Bone marrow (tissue), 2 donors: ENCODE measurements at regions not wholly inside any gene's neighbourhood (a gene's known extent, or its start where the extent isn't known, plus 50 kb on each side); places are given as distances from the start of the nearest gene placed in this dataset.
"Not testable (repeated sequence)": the region's sequence is repeated elsewhere in the genome, so short reads cannot be mapped to it uniquely, and the experiment has no call there.

Source experiments
- DNase-seq, 2 donors: peaks; one replicate each; lab custom pipeline; 2025; lab: John Stamatoyannopoulos, UW

DNA sequence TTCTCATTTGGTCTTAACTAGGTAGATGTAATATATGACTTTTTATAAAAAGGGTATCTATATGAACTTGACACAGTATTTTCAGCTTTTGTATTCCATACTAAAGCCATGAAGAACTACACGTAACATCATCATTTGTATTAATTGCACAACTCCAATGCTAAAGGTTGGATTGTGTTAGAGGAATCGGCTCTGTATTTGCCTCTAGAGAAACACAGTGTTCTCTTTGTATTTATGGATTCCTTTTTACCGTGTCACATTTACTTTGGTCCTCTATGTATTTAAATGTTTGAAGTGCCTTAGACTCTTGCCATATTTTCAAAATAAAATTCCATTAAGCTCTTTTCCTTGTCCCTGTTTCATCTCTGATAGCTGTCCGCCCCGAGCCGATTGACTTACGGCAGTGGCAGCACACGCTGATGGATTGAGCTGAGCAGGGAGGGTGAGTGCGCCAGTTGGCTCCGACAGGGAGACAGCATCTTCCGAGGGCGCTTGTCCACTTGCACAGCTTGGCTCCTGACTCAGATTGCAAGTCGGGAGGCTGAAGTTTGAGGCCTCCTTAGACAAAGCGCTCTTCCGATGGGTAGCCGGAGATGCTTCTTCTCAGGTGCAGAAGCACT lies 95.6 kb upstream of the DMRT1 start:
- DNase-seq: no peak

- DNase-seq: no peak
Observed at GRCh38 chr9:746661-747434, 94.6 kb upstream of the DMRT1 start.

DNA sequence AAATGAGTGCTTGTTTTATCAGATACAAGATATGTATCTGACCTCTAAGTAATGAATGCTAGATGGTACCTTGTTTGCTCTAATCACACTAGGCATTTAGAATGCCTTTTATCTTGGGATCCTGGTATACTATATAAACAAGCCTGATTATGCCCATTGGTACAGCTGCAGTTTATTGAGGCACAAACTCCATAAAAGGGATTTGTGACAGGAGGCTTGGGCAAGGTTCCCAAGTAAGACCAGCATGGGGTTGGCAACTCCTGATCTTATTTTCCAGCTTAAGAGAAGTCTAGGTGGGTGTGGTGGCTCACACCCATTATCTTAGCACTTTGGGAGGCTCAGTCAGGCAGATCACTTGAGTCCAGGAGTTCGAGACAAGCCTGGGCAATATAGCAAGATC lies 93.9 kb upstream of the DMRT1 start:
- no peak for DNase-seq

- DNase-seq: no peak
Observed at GRCh38 chr9:748861-749497, 92.5 kb upstream of the DMRT1 start.

DNA sequence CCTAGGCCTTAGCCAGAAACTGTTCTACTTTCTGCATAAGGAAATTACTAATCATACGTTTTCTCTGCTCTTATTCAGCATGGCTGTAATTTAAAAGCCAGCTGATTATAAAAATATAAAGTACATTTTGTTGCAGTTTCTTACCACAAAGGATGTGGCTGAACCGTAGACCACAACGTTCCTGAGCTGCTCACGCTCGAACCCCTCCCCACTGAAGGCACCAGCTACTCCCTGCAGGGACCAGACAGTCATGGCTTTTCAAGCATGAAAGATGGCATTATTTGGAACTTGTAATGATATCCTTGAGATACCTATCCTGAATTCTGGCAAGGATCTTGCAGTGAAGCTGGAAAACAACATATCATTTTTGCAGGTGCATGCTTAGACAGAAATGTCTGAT lies 91.8 kb upstream of the DMRT1 start:
- no peak for DNase-seq

DNA sequence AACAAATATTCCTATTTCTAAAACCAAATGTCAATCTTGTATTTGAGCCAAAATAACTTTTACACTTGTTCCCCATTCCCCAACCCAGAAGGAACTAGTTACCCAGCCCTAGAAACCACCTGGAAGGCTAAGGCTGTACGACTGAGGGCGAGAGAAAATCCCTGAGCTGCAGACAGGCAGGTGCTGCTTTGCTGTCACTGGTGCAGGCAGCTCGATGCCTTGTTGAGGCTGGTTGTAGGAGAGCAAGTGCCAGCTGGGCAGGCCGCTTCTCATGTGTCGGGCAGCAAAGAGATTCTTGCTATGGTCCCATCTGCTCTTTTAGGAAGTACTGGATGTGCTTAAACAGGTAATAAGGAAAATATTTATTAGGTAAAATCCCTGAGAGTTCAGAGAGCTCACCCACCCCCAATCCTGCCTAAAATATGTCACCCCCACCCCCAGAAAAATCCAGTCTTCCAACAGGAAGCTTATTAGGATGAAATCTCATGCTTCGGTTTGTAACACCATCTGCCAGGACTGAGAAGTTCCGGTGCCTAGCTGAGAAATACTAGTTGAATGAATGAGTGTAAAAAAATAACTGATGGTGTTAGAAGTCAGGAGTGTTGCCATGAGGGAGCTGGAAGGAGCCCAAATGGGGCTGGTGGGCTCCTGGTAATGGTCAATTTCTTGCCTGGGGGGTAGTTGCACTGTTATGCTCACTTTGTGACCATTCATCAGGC lies 91.1 kb upstream of the DMRT1 start:
- no peak for DNase-seq

GRCh38 chr9:751137-752051 lies 90.1 kb upstream of the DMRT1 start:
- DNase-seq: no peak

DNA sequence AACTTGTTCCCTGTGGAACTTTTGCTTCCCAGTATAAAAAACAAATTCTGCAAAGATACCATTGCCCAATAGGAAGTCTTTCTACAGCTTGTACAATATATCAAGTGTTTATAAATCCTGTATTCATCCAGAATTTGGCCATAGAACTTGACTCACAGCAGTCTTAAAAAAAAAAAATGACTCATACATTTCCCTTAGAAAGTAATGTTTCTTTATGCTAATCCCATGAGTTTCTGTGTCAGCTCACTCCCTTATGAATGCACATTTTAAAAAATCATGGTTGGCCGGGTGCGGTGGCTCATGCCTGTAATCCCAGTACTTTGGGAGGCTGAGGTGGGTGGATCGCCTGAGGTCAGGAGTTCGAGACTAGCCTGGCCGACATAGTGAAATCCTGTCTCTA lies 89.3 kb upstream of the DMRT1 start:
- no peak for DNase-seq

GRCh38 chr9:752681-753200 lies 88.8 kb upstream of the DMRT1 start:
- no peak for DNase-seq

- DNase-seq: not testable (repeated sequence)
Observed at GRCh38 chr9:753734-754133, 87.8 kb upstream of the DMRT1 start.

DNA sequence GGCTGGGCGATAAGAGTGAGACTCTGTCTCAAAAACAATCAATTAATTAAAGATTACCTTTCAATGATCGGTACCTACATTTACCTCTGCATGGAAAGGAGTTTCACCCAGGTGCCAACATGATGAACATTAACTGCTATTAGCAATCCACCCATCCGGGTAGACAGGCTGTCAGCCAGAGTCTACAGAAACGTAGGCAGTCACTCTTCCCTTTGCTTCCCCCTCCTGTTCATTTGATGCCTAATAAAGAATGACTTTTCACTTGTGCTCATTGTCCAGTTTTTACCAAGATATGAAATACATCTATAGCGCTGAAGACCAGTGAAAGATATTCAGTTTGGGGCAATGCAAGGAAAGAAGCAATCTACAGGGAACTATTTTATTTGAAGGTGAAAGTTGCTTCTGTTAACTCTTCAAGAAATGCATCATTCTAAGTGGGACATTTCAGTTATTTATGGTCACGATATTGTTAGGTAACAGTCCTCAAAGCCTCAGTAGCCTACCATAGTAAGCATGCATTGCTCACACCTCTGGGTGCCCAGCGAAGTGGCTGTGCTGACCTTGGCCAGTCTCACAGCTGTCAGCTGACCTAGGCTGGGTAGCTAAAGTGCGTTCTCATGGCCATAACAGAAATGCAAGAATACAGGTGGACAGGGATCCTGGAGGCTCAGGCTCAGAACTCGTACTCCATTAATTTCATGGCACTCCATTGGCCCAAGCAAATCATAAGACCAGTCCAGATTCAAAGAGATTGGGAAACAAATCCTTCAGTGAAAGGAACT lies 87.2 kb upstream of the DMRT1 start:
- no peak for DNase-seq

GRCh38 chr9:755454-756381 lies 85.8 kb upstream of the DMRT1 start:
- peak in 1 of 2 donors; percentile 31 for DNase-seq

DNA sequence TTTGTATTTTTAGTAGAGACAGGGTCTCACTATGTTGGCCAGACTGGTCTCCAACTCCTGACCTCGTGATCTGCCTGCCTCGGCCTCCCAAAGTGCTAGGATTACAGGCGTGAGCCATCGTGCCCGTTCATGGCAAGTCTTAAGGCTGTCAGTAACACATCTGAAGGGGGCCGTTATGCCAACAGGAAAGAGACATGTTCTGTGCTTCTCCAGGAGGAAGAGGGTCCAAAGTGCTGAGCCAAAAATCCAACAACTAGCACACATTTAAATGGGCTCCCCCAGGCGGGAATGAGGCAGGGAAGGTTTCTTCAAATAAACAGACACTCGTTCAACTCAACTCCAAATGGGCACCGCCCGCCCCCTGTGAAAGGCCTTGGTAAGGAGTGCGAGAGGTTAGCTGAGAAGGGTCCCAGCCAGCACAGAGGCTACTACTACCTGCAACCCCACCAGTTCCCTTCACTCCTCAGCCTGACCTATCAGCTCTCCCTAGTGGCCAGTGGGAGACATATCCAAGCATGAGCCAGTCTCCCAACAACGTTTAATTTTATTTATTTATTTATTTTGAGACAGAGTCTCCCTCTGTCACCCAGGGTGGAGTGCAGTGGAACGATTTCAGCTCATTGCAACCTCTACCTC lies 84.1 kb upstream of the DMRT1 start:
- DNase-seq: no peak

GRCh38 chr9:758146-758545 lies 83.4 kb upstream of the DMRT1 start:
- no peak for DNase-seq

GRCh38 chr9:759541-759940 lies 82.0 kb upstream of the DMRT1 start:
- DNase-seq: no peak

DNA sequence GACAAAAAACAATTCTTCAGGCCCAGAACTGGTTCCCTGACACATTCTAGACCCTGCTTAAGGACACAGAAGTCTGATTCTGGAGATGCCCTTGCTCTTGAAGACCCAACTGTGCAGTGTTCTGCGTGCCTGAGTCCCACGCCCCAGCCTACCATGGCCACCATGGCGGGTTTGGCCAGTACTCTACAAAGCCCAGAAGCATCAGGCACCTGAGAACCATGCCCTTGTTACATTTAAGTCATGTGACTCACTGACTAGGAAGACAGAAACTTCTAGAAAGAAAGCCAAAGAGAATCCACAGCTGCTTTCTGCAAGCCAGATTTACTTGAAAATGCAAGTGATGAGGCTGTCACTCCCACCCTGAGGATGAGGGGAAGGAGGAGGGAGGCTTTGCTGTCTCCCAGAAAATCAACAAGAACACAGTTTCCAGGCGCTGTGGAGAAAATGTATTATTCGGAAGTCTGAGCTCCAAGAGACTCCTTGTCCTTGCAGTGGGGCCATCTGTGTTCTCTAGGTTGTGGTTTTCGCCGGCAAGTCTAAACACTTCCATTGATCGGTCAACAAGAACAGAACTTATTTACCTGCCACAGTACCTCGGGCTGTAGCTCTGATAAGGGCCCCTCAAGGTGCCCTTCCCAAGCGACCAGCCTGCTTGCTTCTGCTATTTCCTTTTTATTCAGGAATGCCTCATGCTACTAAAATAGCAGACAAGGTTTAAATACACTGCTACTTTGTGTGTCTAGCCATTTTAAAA lies 81.3 kb upstream of the DMRT1 start:
- no peak for DNase-seq

- no peak for DNase-seq
Observed at GRCh38 chr9:761176-761792, 80.2 kb upstream of the DMRT1 start.
